IMR-90 (cell line): ENCODE measurements at regions not wholly inside any gene's neighbourhood (a gene's known extent, or its start where the extent isn't known, plus 50 kb on each side); places are given as distances from the start of the nearest gene placed in this dataset.

Experiments
- ATAC-seq: fragments of 200-7000 bp; cut with Tn5 transposase; 2 replicates; pipeline ENCODE4 v1.9.1; 2020; ENCODE audit warnings: low read depth, mild to moderate bottlenecking, moderate library complexity
- BruUV-seq: library from RNA; stranded (reverse); fragments of 400-500 nt; replicated peaks from 2 replicates; lab custom pipeline; 2021; lab: Mats Ljungman, UMichigan
- CTCF ChIA-PET: fragments of 300-600 bp; formaldehyde crosslinking; extraction: SDS; loops from one replicate; lab custom pipeline; 2021; ENCODE audit warnings: antibody characterized with exemption; lab: Yijun Ruan, JAX
- POLR2A ChIA-PET: fragments of 300-600 bp; sonication (Branson Sonifier 250); formaldehyde crosslinking; loops from one replicate; lab custom pipeline; 2022; ENCODE audit warnings: antibody characterized with exemption; ENCODE audit not compliant: unreplicated experiment; lab: Charles Lee
- DNase-seq: peaks from one replicate; pipeline ENCODE4 v3.0.0; 2013
- H2AFZ ChIP-seq: replicated peaks from 2 replicates; pipeline ENCODE3; 2013; ENCODE audit warnings: low read length, mild to moderate bottlenecking; ENCODE audit not compliant: poor library complexity
- H2AK5ac ChIP-seq: 2 replicates; pipeline ENCODE4 v1.6.1; 2013; ENCODE audit warnings: low read depth, low read length, inconsistent platforms
- H2AK9ac ChIP-seq: replicated peaks from 2 replicates; pipeline ENCODE3; 2013; ENCODE audit warnings: mild to moderate bottlenecking, low read depth, low read length, moderate library complexity; ENCODE audit not compliant: poor library complexity
- H2BK120ac ChIP-seq: 2 replicates; pipeline ENCODE4 v1.6.1; 2013; ENCODE audit warnings: low read depth, low read length, inconsistent platforms
- H2BK15ac ChIP-seq: 3 replicates; pipeline ENCODE4 v1.6.1; 2013; ENCODE audit warnings: low read depth, low read length, inconsistent platforms
- H2BK20ac ChIP-seq: 2 replicates; pipeline ENCODE4 v1.6.1; 2013; ENCODE audit warnings: low read depth, mild to moderate bottlenecking, inconsistent platforms, low read length, moderate library complexity
- H2BK5ac ChIP-seq: 2 replicates; pipeline ENCODE4 v1.6.1; 2013; ENCODE audit warnings: mild to moderate bottlenecking, low read depth, low read length, inconsistent platforms; ENCODE audit not compliant: poor library complexity, severe bottlenecking
- H3K14ac ChIP-seq: replicated peaks from 2 replicates; pipeline ENCODE4 v1.6.1; 2013; ENCODE audit warnings: low read depth, low read length, inconsistent platforms
- H3K18ac ChIP-seq: 2 replicates; pipeline ENCODE4 v1.6.1; 2013; ENCODE audit warnings: low read depth, low read length, control low read depth
- H3K23ac ChIP-seq: 2 replicates; pipeline ENCODE4 v1.6.1; 2013; ENCODE audit warnings: low read depth, low read length, inconsistent platforms
- H3K27ac ChIP-seq: 2 replicates; pipeline ENCODE4 v1.5.1; 2013; ENCODE audit warnings: mild to moderate bottlenecking, control low read depth, low read length; ENCODE audit not compliant: insufficient read depth
- H3K27me3 ChIP-seq: 2 replicates; pipeline ENCODE4 v1.6.1; 2013; ENCODE audit warnings: low read length; ENCODE audit not compliant: control insufficient read depth, insufficient read depth
- H3K36me3 ChIP-seq: 2 replicates; pipeline ENCODE4 v1.6.1; 2013; ENCODE audit warnings: low read length, mixed read lengths; ENCODE audit not compliant: control insufficient read depth, insufficient read depth
- H3K4ac ChIP-seq: 2 replicates; pipeline ENCODE4 v1.6.1; 2013; ENCODE audit warnings: low read depth, low read length, inconsistent platforms
- H3K4me1 ChIP-seq: 2 replicates; pipeline ENCODE4 v1.6.1; 2013; ENCODE audit warnings: low read length, mixed read lengths; ENCODE audit not compliant: control insufficient read depth, insufficient read depth
- H3K4me2 ChIP-seq: 2 replicates; pipeline ENCODE4 v1.6.1; 2013; ENCODE audit warnings: low read depth, mild to moderate bottlenecking, control low read depth, low read length, moderate library complexity
- H3K4me3 ChIP-seq: 2 replicates; pipeline ENCODE4 v1.5.1; 2013; ENCODE audit warnings: low read depth, mild to moderate bottlenecking, control low read depth, low read length, moderate library complexity; ENCODE audit not compliant: insufficient read depth
- H3K56ac ChIP-seq: 2 replicates; pipeline ENCODE4 v1.6.1; 2013; ENCODE audit warnings: low read length, inconsistent platforms; ENCODE audit not compliant: insufficient read depth; ENCODE audit errors: extremely low read depth
- H3K79me1 ChIP-seq, 2 experiments: 2 replicates each; pipeline ENCODE4 v1.6.1; 2013; ENCODE audit warnings: low read length in 2 of 2, inconsistent platforms in 1 of 2, low read depth in 1 of 2
- H3K9ac ChIP-seq: 2 replicates; pipeline ENCODE4 v1.6.1; 2013; ENCODE audit warnings: low read depth, low read length, control low read depth
- H3K9me1 ChIP-seq: 2 replicates; pipeline ENCODE4 v1.6.1; 2013; ENCODE audit warnings: low read length, inconsistent platforms; ENCODE audit not compliant: insufficient read depth
- H3K9me3 ChIP-seq: 2 replicates; pipeline ENCODE4 v1.6.1; 2013; ENCODE audit warnings: low read length; ENCODE audit not compliant: control insufficient read depth, insufficient read depth
- H4K20me1 ChIP-seq: 2 replicates; pipeline ENCODE4 v1.6.1; 2013; ENCODE audit warnings: low read length, inconsistent platforms; ENCODE audit not compliant: insufficient read depth
- H4K5ac ChIP-seq: 2 replicates; pipeline ENCODE4 v1.6.1; 2013; ENCODE audit warnings: mild to moderate bottlenecking, low read depth, low read length, control low read depth
- H4K8ac ChIP-seq, 2 experiments: 2 replicates each; pipeline ENCODE4 v1.6.1; 2013; ENCODE audit warnings: low read depth in 2 of 2, low read length in 2 of 2, control low read depth in 1 of 2, inconsistent platforms in 1 of 2
- H4K91ac ChIP-seq: 2 replicates; pipeline ENCODE4 v1.6.1; 2013; ENCODE audit warnings: low read depth, low read length, inconsistent platforms; ENCODE audit not compliant: insufficient read depth
- BHLHE40 ChIP-seq: fragments of 150-350 bp; IDR thresholded peaks from 2 replicates; pipeline ENCODE4 v1.6.1; 2016; ENCODE audit warnings: mild to moderate bottlenecking, low read depth, low read length
- CHD1 ChIP-seq: IDR thresholded peaks from 2 replicates; pipeline ENCODE4 v1.6.1; 2012; ENCODE audit warnings: low read depth, low read length, improper control_type of control experiment
- MAFK ChIP-seq: IDR thresholded peaks from 2 replicates; pipeline ENCODE4 v1.6.1; 2012; ENCODE audit warnings: low read depth, low read length, improper control_type of control experiment
- MAZ ChIP-seq: IDR thresholded peaks from 2 replicates; pipeline ENCODE4 v1.6.1; 2012; ENCODE audit warnings: low read depth, mild to moderate bottlenecking, low read length, improper control_type of control experiment, moderate library complexity, borderline replicate concordance
- POLR2A ChIP-seq: IDR thresholded peaks from 2 replicates; pipeline ENCODE4 v1.6.1; 2012; ENCODE audit warnings: mild to moderate bottlenecking, low read depth, low read length
- RCOR1 ChIP-seq: IDR thresholded peaks from 2 replicates; pipeline ENCODE4 v1.6.1; 2012; ENCODE audit warnings: mild to moderate bottlenecking, low read length, improper control_type of control experiment; ENCODE audit not compliant: insufficient replicate concordance
- RFX5 ChIP-seq: IDR thresholded peaks from 2 replicates; pipeline ENCODE4 v1.8.0; 2012; ENCODE audit warnings: low read depth, mild to moderate bottlenecking, low read length, moderate library complexity
- SMC3 ChIP-seq: fragments of 150-350 bp; IDR thresholded peaks from 2 replicates; pipeline ENCODE4 v1.6.1; 2016; ENCODE audit warnings: low read depth, mild to moderate bottlenecking, antibody characterized with exemption, low read length, moderate library complexity
- WGBS, 2 experiments: methylation state at CpG; one replicate each; pipeline versions ENCODE4 v1.1.5 to v1.1.7; 2013; ENCODE audit warnings: missing lambda C conversion rate in 2 of 2; ENCODE audit not compliant: insufficient read length in 1 of 2; ENCODE audit errors: extremely low coverage in 2 of 2; 5-methylcytosine and 5-hydroxymethylcytosine counted together
- dilution Hi-C: fragments of 300-500 bp; cut with HindIII; formaldehyde crosslinking; loops from one replicate; pipeline ENCODE4 v1.14.3; 2018; ENCODE audit warnings: low sequenced_read_pairs; ENCODE audit not compliant: unreplicated experiment
- in situ Hi-C: fragments of 300-500 bp; cut with MboI; formaldehyde crosslinking; loops from 3 replicates; pipeline ENCODE4 v1.14.3; 2019; ENCODE audit warnings: low sequenced_read_pairs, inconsistent platforms, mixed read lengths
- intact Hi-C: fragments of 100-400 bp; cut with micrococcal nuclease; formaldehyde crosslinking; loops from 2 replicates; pipeline ENCODE4 v1.10.0; 2022
- TF ChIP-seq, protein P1 (sequence below): conservative IDR thresholded peaks from 2 replicates; pipeline ENCODE4 v1.5.1; 2012; ENCODE audit warnings: mild to moderate bottlenecking, low read depth, low read length, improper control_type of control experiment
- TF ChIP-seq, protein P2 (sequence below): fragments of 150-350 bp; IDR thresholded peaks from 2 replicates; pipeline ENCODE4 v1.6.1; 2017; ENCODE audit warnings: mild to moderate bottlenecking, antibody characterized with exemption, low read length, low read depth

DNA sequence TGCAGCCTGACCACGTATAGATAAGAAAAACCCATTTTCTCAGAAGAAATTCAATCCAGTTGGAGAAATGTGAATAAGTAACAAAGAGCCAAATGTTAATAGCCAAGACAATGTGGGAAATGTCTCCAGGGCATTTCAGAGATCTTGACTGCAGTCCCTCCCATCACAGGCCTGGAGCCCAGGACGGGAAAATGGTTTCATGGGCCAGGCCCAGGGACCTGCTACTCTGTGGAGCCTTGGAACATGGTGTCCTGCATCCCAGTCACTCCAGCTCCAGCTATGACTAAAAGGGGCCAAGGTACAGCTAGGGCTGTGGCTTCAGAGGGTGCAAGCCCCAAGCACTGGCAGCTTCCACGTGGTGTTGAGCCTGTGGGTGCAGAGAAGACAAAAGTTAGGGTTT lies 490.0 kb downstream of the CYLC2 start:
- no peak overlapping the region for H2AK9ac ChIP-seq
- H3K9me1 ChIP-seq: no peaks in the 10 kb centered on the region
- H3K27ac ChIP-seq: no peak overlapping the region
- H3K9ac ChIP-seq: no peak overlapping the region
- H2BK120ac ChIP-seq: no peak overlapping the region
- DNase-seq (no peak), ATAC-seq (no peak)
- no peaks in the 10 kb centered on the region for H3K4me1 ChIP-seq
- no peaks in the 10 kb centered on the region for H3K79me1 ChIP-seq
- no peak overlapping the region for H3K4me3 ChIP-seq
- dilution Hi-C loops: no loop called here
- no peak overlapping the region for H3K14ac ChIP-seq
- TF ChIP-seq MAFK: no peak
- TF ChIP-seq, protein P1, sequence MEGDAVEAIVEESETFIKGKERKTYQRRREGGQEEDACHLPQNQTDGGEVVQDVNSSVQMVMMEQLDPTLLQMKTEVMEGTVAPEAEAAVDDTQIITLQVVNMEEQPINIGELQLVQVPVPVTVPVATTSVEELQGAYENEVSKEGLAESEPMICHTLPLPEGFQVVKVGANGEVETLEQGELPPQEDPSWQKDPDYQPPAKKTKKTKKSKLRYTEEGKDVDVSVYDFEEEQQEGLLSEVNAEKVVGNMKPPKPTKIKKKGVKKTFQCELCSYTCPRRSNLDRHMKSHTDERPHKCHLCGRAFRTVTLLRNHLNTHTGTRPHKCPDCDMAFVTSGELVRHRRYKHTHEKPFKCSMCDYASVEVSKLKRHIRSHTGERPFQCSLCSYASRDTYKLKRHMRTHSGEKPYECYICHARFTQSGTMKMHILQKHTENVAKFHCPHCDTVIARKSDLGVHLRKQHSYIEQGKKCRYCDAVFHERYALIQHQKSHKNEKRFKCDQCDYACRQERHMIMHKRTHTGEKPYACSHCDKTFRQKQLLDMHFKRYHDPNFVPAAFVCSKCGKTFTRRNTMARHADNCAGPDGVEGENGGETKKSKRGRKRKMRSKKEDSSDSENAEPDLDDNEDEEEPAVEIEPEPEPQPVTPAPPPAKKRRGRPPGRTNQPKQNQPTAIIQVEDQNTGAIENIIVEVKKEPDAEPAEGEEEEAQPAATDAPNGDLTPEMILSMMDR: no peak
- no peak for TF ChIP-seq RCOR1
- TF ChIP-seq MAZ: no peak
- no peak for TF ChIP-seq SMC3
- TF ChIP-seq CHD1: no peak
- no peak for TF ChIP-seq BHLHE40
- TF ChIP-seq POLR2A: no peak
- TF ChIP-seq, protein P2, sequence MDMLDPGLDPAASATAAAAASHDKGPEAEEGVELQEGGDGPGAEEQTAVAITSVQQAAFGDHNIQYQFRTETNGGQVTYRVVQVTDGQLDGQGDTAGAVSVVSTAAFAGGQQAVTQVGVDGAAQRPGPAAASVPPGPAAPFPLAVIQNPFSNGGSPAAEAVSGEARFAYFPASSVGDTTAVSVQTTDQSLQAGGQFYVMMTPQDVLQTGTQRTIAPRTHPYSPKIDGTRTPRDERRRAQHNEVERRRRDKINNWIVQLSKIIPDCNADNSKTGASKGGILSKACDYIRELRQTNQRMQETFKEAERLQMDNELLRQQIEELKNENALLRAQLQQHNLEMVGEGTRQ: no peak
- TF ChIP-seq RFX5: no peak
- H3K4me2 ChIP-seq: no peak overlapping the region
- H2AFZ ChIP-seq: no peak overlapping the region
- H3K36me3 ChIP-seq: no peaks in the 10 kb centered on the region
- H3K4ac ChIP-seq: no peak overlapping the region
- POLR2A ChIA-PET: no interaction called here
- 0% methylated on average over 1 of the region's 3 CpGs; no CpG with 5 or more reads in 1 of the 2 experiments for WGBS, 2 experiments
- H2BK20ac ChIP-seq: no peak overlapping the region
- H3K56ac ChIP-seq: no peak overlapping the region
- H3K27me3 ChIP-seq: no peaks in the 10 kb centered on the region
- no peak overlapping the region for H3K23ac ChIP-seq
- H3K9me3 ChIP-seq: peaks cover 10% of the 10 kb centered on the region; the same call in 1 of the 2 replicates
- in situ Hi-C loops: no loop called here
- no peak overlapping the region for H4K91ac ChIP-seq
- no peak overlapping the region for H2BK15ac ChIP-seq
- no peak overlapping the region for H3K18ac ChIP-seq
- H4K20me1 ChIP-seq: no peaks in the 10 kb centered on the region
- BruUV-seq: no TSS peak
- no peak overlapping the region for H2BK5ac ChIP-seq
- H2AK5ac ChIP-seq: no peak overlapping the region
- CTCF ChIA-PET: no interaction called here
- no peak overlapping the region for H4K5ac ChIP-seq
- no peak overlapping the region for H4K8ac ChIP-seq
- intact Hi-C loops: no loop called here
